ENCODE measurements at regions not wholly inside any gene's neighbourhood (a gene's known extent, or its start where the extent isn't known, plus 50 kb on each side); places are given as distances from the start of the nearest gene placed in this dataset.

GRCh38 chr9:109914280-109915027 is 134.5 kb downstream of the PALM2AKAP2 start:
- TF ChIP-seq EZH2phosphoT487 (IDR thresholded peaks at IDR 0.05; ENCODE audit: low read depth, severe bottlenecking, unreplicated experiment) (no peak), EZH2 (IDR thresholded peaks at IDR 0.05; ENCODE audit: borderline replicate concordance) (no peak)
- TF ChIP-seq, protein P1, sequence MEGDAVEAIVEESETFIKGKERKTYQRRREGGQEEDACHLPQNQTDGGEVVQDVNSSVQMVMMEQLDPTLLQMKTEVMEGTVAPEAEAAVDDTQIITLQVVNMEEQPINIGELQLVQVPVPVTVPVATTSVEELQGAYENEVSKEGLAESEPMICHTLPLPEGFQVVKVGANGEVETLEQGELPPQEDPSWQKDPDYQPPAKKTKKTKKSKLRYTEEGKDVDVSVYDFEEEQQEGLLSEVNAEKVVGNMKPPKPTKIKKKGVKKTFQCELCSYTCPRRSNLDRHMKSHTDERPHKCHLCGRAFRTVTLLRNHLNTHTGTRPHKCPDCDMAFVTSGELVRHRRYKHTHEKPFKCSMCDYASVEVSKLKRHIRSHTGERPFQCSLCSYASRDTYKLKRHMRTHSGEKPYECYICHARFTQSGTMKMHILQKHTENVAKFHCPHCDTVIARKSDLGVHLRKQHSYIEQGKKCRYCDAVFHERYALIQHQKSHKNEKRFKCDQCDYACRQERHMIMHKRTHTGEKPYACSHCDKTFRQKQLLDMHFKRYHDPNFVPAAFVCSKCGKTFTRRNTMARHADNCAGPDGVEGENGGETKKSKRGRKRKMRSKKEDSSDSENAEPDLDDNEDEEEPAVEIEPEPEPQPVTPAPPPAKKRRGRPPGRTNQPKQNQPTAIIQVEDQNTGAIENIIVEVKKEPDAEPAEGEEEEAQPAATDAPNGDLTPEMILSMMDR (IDR thresholded peaks at IDR 0.05; ENCODE audit: poor library complexity), result no peak
- no peak overlapping the region for H3K27ac ChIP-seq
- no peaks in the 10 kb centered on the region for H3K36me3 ChIP-seq (replicated peaks; ENCODE audit: insufficient read depth, low read depth)
- no peaks in the 10 kb centered on the region for H4K20me1 ChIP-seq (ENCODE audit: insufficient read depth, poor library complexity, severe bottlenecking)
- no peaks in the 10 kb centered on the region for H3K9me3 ChIP-seq (ENCODE audit: low read depth)
- H2AFZ ChIP-seq, result no peak overlapping the region
- no peak overlapping the region for H3K4me3 ChIP-seq
- H3K4me2 ChIP-seq, result no peak overlapping the region
- no peaks in the 10 kb centered on the region for H3K79me2 ChIP-seq
- DNase-seq (ENCODE audit: low spot score), result no peak
- 93% methylated on average over 4 of the region's 4 CpGs for WGBS (ENCODE audit: low lambda C conversion rate, missing lambda C conversion rate)
- no peaks in the 10 kb centered on the region for H3K9me2 ChIP-seq (replicated peaks; ENCODE audit: insufficient read depth)
- H3K27me3 ChIP-seq, result no peaks in the 10 kb centered on the region
- H3K4me1 ChIP-seq (ENCODE audit: insufficient read depth), result peaks cover 11% of the 10 kb centered on the region

DNA sequence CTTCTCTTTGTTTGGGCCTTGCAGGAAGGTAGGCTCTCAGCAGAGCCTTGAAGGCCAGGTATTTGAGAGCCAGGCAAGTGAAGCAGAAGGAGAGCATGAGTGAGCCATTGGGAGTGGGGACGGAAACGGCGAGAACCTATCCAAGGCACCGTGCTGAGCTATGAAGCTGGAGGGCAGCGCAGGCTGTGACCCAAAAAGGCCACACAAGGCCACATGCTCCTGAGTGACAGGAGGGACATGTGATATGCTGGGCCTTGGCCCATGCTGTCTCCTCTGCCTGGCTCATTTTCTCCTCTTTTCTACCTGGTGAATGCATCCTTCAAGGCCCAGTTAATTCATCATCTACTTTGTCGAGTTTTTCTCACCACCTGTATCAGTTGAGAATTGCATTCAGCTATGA is 136.3 kb downstream of the PALM2AKAP2 start:
- no peaks in the 10 kb centered on the region for H4K20me1 ChIP-seq (ENCODE audit: insufficient read depth, poor library complexity, severe bottlenecking)
- H3K36me3 ChIP-seq (replicated peaks; ENCODE audit: insufficient read depth, low read depth), result no peaks in the 10 kb centered on the region
- no peaks in the 10 kb centered on the region for H3K9me3 ChIP-seq (ENCODE audit: low read depth)
- H3K9me2 ChIP-seq (replicated peaks; ENCODE audit: insufficient read depth), result no peaks in the 10 kb centered on the region
- no peak overlapping the region for H3K4me2 ChIP-seq
- H3K4me3 ChIP-seq, result no peak overlapping the region
- H3K79me2 ChIP-seq, result no peaks in the 10 kb centered on the region
- DNase-seq (ENCODE audit: low spot score), result no peak
- no peaks in the 10 kb centered on the region for H3K27me3 ChIP-seq
- peaks cover 4% of the 10 kb centered on the region for H3K4me1 ChIP-seq (ENCODE audit: insufficient read depth)
- H3K27ac ChIP-seq, result no peak overlapping the region
- 100% methylated on average over 6 of the region's 6 CpGs for WGBS (ENCODE audit: low lambda C conversion rate, missing lambda C conversion rate)
- no peak overlapping the region for H2AFZ ChIP-seq
- TF ChIP-seq, protein P1 (IDR thresholded peaks at IDR 0.05; ENCODE audit: poor library complexity), result no peak
- TF ChIP-seq EZH2phosphoT487 (IDR thresholded peaks at IDR 0.05; ENCODE audit: low read depth, severe bottlenecking, unreplicated experiment), result no peak
- TF ChIP-seq EZH2 (IDR thresholded peaks at IDR 0.05; ENCODE audit: borderline replicate concordance), result no peak

DNA sequence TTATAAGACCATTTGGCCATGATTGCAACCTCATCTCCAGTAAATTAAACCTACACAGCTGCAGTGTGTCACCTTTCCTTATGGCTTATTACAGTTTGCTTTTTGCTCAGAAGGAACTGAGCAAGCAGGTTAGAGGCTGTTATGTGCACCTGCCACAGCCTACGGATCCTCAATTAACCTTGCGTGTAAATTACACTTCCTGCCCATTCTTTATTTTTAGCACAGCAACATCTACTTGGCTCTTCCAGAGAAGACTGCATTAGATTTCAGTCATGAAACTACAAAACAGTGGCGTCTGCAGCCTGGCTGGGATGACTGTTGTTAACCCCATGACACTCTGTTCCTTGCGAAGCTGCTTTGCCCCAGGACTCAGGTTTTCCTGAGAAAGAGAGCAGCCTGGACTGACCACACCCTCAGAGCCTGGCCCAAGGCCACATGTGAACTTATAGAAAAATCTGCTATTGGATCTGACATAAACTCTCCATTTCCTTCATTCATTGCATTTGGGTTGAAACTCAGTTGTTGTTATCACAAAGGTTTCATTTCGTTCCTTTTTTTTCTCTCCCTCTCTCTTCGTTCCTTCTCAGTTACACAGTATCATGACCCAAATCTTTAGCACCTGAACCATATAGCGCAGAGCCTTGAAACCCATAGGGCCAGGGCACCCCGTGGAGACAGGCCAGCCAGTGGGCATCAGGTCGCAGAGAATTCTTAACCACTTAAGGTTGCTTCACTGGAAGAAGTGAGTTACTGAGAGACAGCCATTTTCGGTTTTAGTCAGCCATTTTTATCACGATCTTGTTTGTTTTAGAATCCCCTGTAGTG is 138.6 kb downstream of the PALM2AKAP2 start:
- no peak overlapping the region for H3K4me3 ChIP-seq
- DNase-seq (ENCODE audit: low spot score), result no peak
- no peaks in the 10 kb centered on the region for H3K4me1 ChIP-seq (ENCODE audit: insufficient read depth)

More for the DNA sequence above, 138.6 kb downstream of the PALM2AKAP2 start:
- H3K4me2 ChIP-seq, result no peak overlapping the region
- H3K9me2 ChIP-seq (replicated peaks; ENCODE audit: insufficient read depth), result no peaks in the 10 kb centered on the region
- 87% methylated on average over 11 of the region's 11 CpGs for WGBS (ENCODE audit: low lambda C conversion rate, missing lambda C conversion rate)
- TF ChIP-seq, protein P1 (IDR thresholded peaks at IDR 0.05; ENCODE audit: poor library complexity), result no peak
- H4K20me1 ChIP-seq (ENCODE audit: insufficient read depth, poor library complexity, severe bottlenecking), result no peaks in the 10 kb centered on the region
- no peaks in the 10 kb centered on the region for H3K36me3 ChIP-seq (replicated peaks; ENCODE audit: insufficient read depth, low read depth)
- H3K79me2 ChIP-seq, result no peaks in the 10 kb centered on the region
- no peak overlapping the region for H3K27ac ChIP-seq
- H2AFZ ChIP-seq, result no peak overlapping the region
- H3K27me3 ChIP-seq, result no peaks in the 10 kb centered on the region
- H3K9me3 ChIP-seq (ENCODE audit: low read depth), result no peaks in the 10 kb centered on the region

Data from hepatocyte (in vitro differentiated cells).